Skeletal muscle satellite cell (primary cell): ENCODE measurements at regions not wholly inside any gene's neighbourhood (a gene's known extent, or its start where the extent isn't known, plus 50 kb on each side); places are given as distances from the start of the nearest gene placed in this dataset.

ENCODE experiments used
- H3K27me3 ChIP-seq: 2 replicates; pipeline ENCODE4 v1.7.0; 2013; ENCODE audit warnings: low read length; ENCODE audit not compliant: control insufficient read depth, insufficient read depth
- H3K36me3 ChIP-seq: 2 replicates; pipeline ENCODE4 v1.7.0; 2013; ENCODE audit warnings: mild to moderate bottlenecking, control low read depth, low read length; ENCODE audit not compliant: insufficient read depth
- H3K4me1 ChIP-seq: 2 replicates; pipeline ENCODE4 v1.7.0; 2013; ENCODE audit warnings: low read length; ENCODE audit not compliant: control insufficient read depth, insufficient read depth
- H3K4me2 ChIP-seq: 2 replicates; pipeline ENCODE4 v1.7.0; 2013; ENCODE audit warnings: mild to moderate bottlenecking, low read length
- H3K4me3 ChIP-seq: 2 replicates; pipeline ENCODE4 v1.7.0; 2013; ENCODE audit warnings: low read length
- H3K9ac ChIP-seq: 2 replicates; pipeline ENCODE4 v1.7.0; 2013; ENCODE audit warnings: mild to moderate bottlenecking, low read depth, low read length, moderate library complexity
- H3K9me3 ChIP-seq: replicated peaks from 2 replicates; pipeline ENCODE4 v1.7.0; 2013; ENCODE audit warnings: mild to moderate bottlenecking, control low read depth, low read length

DNA sequence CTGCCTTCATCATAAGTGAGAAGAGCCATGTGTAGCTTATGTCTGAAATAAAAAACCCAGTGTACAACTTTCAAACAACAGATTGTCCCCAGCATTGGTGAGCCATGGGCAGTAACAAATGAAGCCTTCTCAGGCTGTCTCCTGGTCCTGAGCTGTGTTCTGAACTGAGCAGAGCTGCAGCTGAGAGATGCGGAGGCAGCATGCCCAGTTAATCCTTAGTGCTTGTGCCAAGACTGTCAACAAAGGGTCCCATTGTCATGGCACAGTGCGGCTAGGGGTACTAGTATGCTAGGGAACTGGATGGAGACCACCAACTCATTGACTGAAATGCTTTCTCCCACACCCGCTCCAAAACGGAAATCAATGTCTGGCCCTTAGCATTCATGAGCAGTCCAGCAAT, 154.3 kb downstream of the RMST start:
- H3K9me3 ChIP-seq, result peaks cover 5% of the 10 kb centered on the region
- H3K9ac ChIP-seq, result no peak overlapping the region
- no peak overlapping the region for H3K4me2 ChIP-seq
- H3K36me3 ChIP-seq, result no peaks in the 10 kb centered on the region
- H3K4me3 ChIP-seq, result no peak overlapping the region
- H3K4me1 ChIP-seq, result no peaks in the 10 kb centered on the region
- no peaks in the 10 kb centered on the region for H3K27me3 ChIP-seq

DNA sequence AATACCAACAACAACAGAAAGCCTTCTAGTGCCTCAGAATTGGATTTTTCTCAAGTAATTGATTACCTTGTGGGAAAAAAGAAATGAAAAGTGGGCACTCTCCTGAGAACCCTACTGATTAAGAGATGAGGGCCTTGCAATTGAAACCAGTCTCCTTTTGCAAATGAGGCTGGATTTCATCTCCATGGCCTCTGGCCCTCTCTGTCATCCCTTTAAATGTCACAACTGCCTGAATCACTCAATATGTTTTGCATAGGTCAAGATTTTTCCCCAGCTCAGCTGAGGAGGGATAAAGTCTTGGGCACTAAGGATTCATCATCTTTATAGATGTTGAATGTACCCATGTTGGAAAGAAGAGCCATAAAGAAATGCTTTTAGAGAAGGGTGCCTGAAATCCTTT, 166.4 kb downstream of the RMST start:
- no peaks in the 10 kb centered on the region for H3K9me3 ChIP-seq
- no peak overlapping the region for H3K4me3 ChIP-seq
- no peaks in the 10 kb centered on the region for H3K36me3 ChIP-seq
- no peaks in the 10 kb centered on the region for H3K4me1 ChIP-seq
- no peaks in the 10 kb centered on the region for H3K27me3 ChIP-seq
- no peak overlapping the region for H3K9ac ChIP-seq
- H3K4me2 ChIP-seq, result no peak overlapping the region

DNA sequence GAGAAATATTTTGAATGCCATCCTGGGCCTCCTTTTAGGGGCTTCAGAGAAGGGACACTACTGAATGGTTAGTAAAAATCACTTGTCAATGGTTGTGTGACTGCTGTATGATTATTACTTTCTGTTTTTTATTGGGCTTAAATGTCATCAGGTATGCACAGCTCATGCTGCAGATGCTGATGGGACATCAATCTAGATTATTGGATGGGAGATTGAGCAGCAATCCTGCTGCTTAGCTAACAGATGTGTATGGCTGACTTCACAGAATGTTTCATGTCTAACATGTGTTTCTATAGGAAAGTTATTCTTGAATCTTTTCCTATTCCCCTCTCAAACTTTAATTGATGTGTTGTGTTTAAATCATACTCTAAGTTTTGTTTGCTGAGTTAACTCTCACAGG, 166.8 kb downstream of the RMST start:
- Histone ChIP-seq H3K4me3 (no peak overlapping the region), H3K4me1 (no peaks in the 10 kb centered on the region), H3K9ac (no peak overlapping the region), H3K4me2 (no peak overlapping the region), H3K27me3 (no peaks in the 10 kb centered on the region), H3K9me3 (no peaks in the 10 kb centered on the region), H3K36me3 (no peaks in the 10 kb centered on the region)

DNA sequence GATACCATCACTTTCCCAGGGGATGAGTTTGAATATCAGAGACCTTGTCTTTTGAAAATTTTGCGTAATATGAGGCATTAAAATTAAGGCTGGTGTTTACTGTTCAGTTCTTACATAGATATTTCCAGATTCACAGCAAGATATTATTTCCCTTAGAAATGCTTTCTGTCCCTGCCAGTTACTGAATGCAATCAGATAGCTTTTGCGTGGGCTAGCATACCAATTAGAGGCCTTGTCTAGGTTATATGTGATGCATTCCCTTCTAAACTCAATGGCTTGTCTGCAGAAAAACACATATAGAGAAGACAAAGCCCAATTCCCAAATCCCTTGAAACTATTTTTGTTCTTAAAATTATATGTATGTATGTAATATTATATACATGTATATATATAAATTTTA, 167.8 kb downstream of the RMST start:
- Histone ChIP-seq H3K9me3 (no peaks in the 10 kb centered on the region), H3K4me3 (no peak overlapping the region), H3K4me1 (no peaks in the 10 kb centered on the region), H3K9ac (no peak overlapping the region), H3K36me3 (no peaks in the 10 kb centered on the region), H3K27me3 (no peaks in the 10 kb centered on the region), H3K4me2 (no peak overlapping the region)

- Histone ChIP-seq H3K9me3 (no peaks in the 10 kb centered on the region), H3K9ac (no peak overlapping the region), H3K4me3 (no peak overlapping the region), H3K4me2 (no peak overlapping the region), H3K4me1 (no peaks in the 10 kb centered on the region), H3K27me3 (no peaks in the 10 kb centered on the region), H3K36me3 (no peaks in the 10 kb centered on the region)
Observed at GRCh38 chr12:97630875-97631274, 168.3 kb downstream of the RMST start.

DNA sequence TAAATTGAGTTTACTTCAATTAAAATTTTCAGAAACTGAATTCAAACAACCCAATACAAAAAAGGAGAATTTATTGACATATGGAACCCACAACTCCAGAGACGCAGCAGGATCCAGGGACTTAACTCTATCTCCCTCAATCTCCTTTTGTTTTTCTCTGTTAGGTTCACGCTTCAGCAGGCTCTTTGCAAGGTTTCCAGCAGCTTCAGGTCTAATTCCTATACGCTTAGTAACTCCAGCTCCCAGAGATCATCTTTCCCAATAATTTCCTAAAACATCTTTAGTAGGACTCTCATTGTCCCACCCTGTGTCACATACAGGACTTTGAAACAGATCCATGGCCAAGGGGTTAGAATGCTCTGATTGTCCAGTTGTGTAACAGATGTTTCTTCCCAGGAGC, 175.2 kb downstream of the RMST start:
- H3K36me3 ChIP-seq, result no peaks in the 10 kb centered on the region
- H3K4me3 ChIP-seq, result no peak overlapping the region
- H3K9me3 ChIP-seq, result peaks cover 4% of the 10 kb centered on the region
- no peaks in the 10 kb centered on the region for H3K4me1 ChIP-seq
- H3K4me2 ChIP-seq, result no peak overlapping the region
- no peak overlapping the region for H3K9ac ChIP-seq
- H3K27me3 ChIP-seq, result no peaks in the 10 kb centered on the region

- Histone ChIP-seq H3K36me3 (no peaks in the 10 kb centered on the region), H3K9me3 (peaks cover 4% of the 10 kb centered on the region), H3K9ac (no peak overlapping the region), H3K27me3 (no peaks in the 10 kb centered on the region), H3K4me2 (no peak overlapping the region), H3K4me3 (no peak overlapping the region), H3K4me1 (no peaks in the 10 kb centered on the region)
Observed at GRCh38 chr12:97638739-97639138, 176.1 kb downstream of the RMST start.

- no peak overlapping the region for H3K4me3 ChIP-seq
- H3K27me3 ChIP-seq, result no peaks in the 10 kb centered on the region
- no peak overlapping the region for H3K9ac ChIP-seq
- H3K4me1 ChIP-seq, result no peaks in the 10 kb centered on the region
- no peaks in the 10 kb centered on the region for H3K36me3 ChIP-seq
- H3K4me2 ChIP-seq, result no peak overlapping the region
- peaks cover 4% of the 10 kb centered on the region for H3K9me3 ChIP-seq
Observed at GRCh38 chr12:97639702-97640101, 177.1 kb downstream of the RMST start.

DNA sequence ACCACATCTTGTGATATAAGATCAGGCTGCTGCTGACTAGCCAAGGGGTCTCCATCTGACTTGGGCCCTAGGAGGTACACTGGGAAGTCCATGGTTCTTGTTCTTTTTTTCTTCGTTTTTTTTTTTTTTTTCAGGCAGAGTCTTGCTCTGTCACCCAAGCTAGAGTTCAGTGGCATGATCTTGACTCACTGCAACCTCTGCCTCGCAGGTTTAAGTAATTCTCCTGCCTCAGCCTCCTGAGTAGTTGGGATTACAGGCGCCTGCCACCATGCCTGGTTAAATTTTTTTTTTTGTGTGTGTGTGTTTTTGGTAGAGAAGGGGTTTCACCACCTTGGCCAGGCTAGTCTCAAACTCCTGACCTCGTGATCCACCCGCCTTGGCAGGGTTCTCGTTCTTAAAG, 178.2 kb downstream of the RMST start:
- no peaks in the 10 kb centered on the region for H3K27me3 ChIP-seq
- no peak overlapping the region for H3K9ac ChIP-seq
- no peak overlapping the region for H3K4me3 ChIP-seq
- H3K4me1 ChIP-seq, result no peaks in the 10 kb centered on the region
- H3K9me3 ChIP-seq, result peaks cover 4% of the 10 kb centered on the region
- H3K4me2 ChIP-seq, result no peak overlapping the region
- no peaks in the 10 kb centered on the region for H3K36me3 ChIP-seq

GRCh38 chr12:97642911-97643310, 180.3 kb downstream of the RMST start:
- Histone ChIP-seq H3K9ac (no peak overlapping the region), H3K36me3 (no peaks in the 10 kb centered on the region), H3K4me2 (no peak overlapping the region), H3K27me3 (no peaks in the 10 kb centered on the region), H3K4me3 (no peak overlapping the region), H3K9me3 (peaks cover 4% of the 10 kb centered on the region), H3K4me1 (no peaks in the 10 kb centered on the region)

DNA sequence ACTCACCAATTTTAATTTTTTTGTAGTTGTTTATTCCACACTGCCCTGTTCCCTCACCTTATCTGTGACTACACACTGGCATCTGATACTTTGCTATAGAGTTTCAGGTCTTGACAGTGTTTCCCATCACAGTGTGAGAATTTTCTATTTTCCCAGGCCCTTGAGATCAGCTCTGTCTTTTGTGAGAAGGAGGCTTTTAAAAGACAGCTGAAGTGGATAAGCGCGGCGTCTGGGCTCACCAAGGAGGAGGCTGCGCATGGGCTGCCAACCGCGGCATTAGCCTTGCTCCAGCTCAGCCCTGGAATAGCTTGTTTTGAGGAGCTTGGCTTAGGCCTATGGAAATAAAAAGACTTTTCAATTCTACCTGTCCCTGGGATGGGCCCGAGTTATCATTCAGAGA, 181.3 kb downstream of the RMST start:
- Histone ChIP-seq H3K36me3 (no peaks in the 10 kb centered on the region), H3K4me1 (no peaks in the 10 kb centered on the region), H3K4me3 (no peak overlapping the region), H3K27me3 (no peaks in the 10 kb centered on the region), H3K9me3 (peaks cover 4% of the 10 kb centered on the region), H3K9ac (no peak overlapping the region), H3K4me2 (no peak overlapping the region)

DNA sequence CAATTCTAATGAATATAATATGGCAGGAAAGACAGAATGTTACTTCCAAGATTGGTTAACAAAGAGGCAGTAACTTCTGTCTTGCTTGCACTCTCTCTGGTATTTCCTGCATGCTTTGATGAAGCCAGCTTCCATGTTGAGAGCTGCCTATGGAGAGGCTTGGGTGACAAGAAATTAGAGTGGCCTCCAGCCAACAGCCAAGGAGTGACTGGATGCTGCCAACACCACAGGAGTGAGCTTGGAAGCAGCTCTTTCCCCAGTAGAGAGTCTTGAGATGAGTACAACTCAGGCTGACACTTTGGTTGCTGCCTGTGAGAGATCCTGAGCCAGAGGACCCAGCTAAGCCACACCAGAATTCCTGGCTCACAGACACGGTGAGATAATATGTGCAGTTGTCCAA, 183.1 kb downstream of the RMST start:
- H3K36me3 ChIP-seq, result no peaks in the 10 kb centered on the region
- H3K4me1 ChIP-seq, result no peaks in the 10 kb centered on the region
- no peak overlapping the region for H3K4me2 ChIP-seq
- H3K4me3 ChIP-seq, result no peak overlapping the region
- no peak overlapping the region for H3K9ac ChIP-seq
- no peaks in the 10 kb centered on the region for H3K27me3 ChIP-seq
- H3K9me3 ChIP-seq, result no peaks in the 10 kb centered on the region
